ES-I3 (cell line): ENCODE measurements at regions not wholly inside any gene's neighbourhood (a gene's known extent, or its start where the extent isn't known, plus 50 kb on each side); places are given as distances from the start of the nearest gene placed in this dataset.

ENCODE experiments used
- H3K36me3 ChIP-seq: 2 replicates; pipeline ENCODE4 v1.6.1; 2013; ENCODE audit warnings: mild to moderate bottlenecking, low read length, control low read depth, moderate library complexity; ENCODE audit not compliant: insufficient read depth
- H3K4me1 ChIP-seq: 2 replicates; pipeline ENCODE4 v1.6.1; 2013; ENCODE audit warnings: mild to moderate bottlenecking, control low read depth, low read length; ENCODE audit not compliant: insufficient read depth
- H3K9ac ChIP-seq: 2 replicates; pipeline ENCODE4 v1.6.1; 2013; ENCODE audit warnings: low read depth, mild to moderate bottlenecking, low read length, moderate library complexity
- H3K9me3 ChIP-seq: 2 replicates; pipeline ENCODE4 v1.6.1; 2013; ENCODE audit warnings: mild to moderate bottlenecking, low read length, moderate library complexity; ENCODE audit not compliant: control insufficient read depth, insufficient read depth

DNA sequence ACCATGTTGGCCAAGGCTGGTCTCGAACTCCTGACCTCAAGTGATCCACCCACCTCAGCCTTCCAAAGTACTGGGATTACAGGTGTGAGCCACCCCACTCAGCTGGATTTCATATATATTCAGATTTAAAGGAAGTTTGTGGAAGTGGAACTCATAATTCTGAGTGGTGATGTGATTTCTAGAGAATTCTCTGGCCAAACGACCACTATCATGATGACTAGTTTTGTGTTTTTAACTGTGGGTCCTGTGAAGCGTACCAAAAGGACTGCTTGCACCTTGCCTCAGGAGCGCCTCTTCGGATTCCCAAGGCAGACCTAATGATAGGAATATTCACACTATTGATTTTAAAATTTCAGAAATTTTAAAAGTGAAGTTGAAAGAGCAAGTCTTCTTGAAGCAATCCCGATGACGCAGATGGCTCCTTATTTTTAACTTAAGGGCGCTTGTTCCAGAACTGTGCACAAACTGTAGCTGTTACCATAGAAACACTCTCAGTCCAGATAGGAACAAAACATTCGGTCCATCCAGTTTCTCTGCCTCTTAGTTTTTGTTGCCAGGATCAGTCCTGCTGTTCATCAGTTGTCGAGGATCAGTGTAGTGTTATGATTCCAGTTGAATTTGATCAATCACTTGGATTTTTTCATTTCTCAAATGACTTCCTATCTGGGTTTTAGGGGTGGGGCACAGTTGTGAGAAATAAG lies 51.7 kb upstream of the CLCN4 start:
- Histone ChIP-seq H3K4me1 (no peaks in the 10 kb centered on the region), H3K9me3 (no peaks in the 10 kb centered on the region; the same call in 1 of the 2 replicates), H3K9ac (no peak overlapping the region), H3K36me3 (no peaks in the 10 kb centered on the region; the same call in 1 of the 2 replicates)

DNA sequence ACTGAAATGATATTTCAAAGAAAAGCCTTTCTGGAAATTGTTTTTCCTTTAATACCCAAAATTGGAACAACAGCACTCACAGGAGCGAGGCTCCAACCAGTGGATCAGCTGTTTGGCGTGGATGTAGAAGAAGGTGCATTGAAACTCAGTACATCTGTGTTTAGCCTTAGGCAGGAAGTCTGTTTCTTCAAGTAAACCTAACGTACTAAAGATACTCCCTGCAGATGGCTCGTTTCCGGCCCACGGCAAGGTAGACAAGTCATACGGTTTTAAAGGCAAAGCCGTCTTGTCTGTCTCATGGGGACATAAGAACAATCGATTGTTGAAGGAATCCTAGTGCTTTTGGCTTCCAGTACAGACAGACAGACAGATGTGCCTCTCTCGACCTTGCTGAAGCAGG lies 50.0 kb upstream of the CLCN4 start:
- Histone ChIP-seq H3K36me3 (no peaks in the 10 kb centered on the region; the same call in 1 of the 2 replicates), H3K4me1 (no peaks in the 10 kb centered on the region), H3K9ac (no peak overlapping the region), H3K9me3 (no peaks in the 10 kb centered on the region; the same call in 1 of the 2 replicates)
